HepG2 (cell line): ENCODE measurements at regions not wholly inside any gene's neighbourhood (a gene's known extent, or its start where the extent isn't known, plus 50 kb on each side); places are given as distances from the start of the nearest gene placed in this dataset.

Experiments
- GATAD2A ChIP-seq: IDR thresholded peaks from 2 replicates; pipeline ENCODE4 v1.6.1; 2016
- KDM1A ChIP-seq: IDR thresholded peaks from 2 replicates; pipeline ENCODE4 v1.6.1; 2016; ENCODE audit warnings: missing compliant biosample characterization
- MEIS1 ChIP-seq: sonication (generic); formaldehyde crosslinking; IDR thresholded peaks from 2 replicates; pipeline ENCODE4 v1.9.0; 2021; ENCODE audit warnings: mild to moderate bottlenecking, missing genetic modification reagents, moderate library complexity, borderline replicate concordance
- NCOR1 ChIP-seq: fragments of 200-600 bp; sonication (generic); IDR thresholded peaks from 2 replicates; pipeline ENCODE4 v1.7.0; 2017; ENCODE audit warnings: antibody characterized with exemption, low read length, borderline replicate concordance
- POLR2A ChIP-seq, 2 experiments: IDR thresholded peaks; 2 replicates each; pipeline ENCODE4 v1.6.1; 2011; ENCODE audit warnings: low read depth in 2 of 2, low read length in 2 of 2, mild to moderate bottlenecking in 1 of 2, moderate library complexity in 1 of 2; ENCODE audit not compliant: insufficient read depth in 1 of 2
- TF ChIP-seq, protein P1 (sequence below): sonication (generic); formaldehyde crosslinking; IDR thresholded peaks from 2 replicates; pipeline ENCODE4 v1.4.0; 2020; ENCODE audit warnings: missing genetic modification reagents
- TF ChIP-seq, protein P2 (sequence below), 2 experiments: sonication (generic) in 1 of 2; formaldehyde crosslinking in 1 of 2; IDR thresholded peaks; 2 replicates each; pipeline versions ENCODE4 v1.5.1 to v1.6.1; 2011 to 2020; ENCODE audit warnings: borderline replicate concordance in 1 of 2, low read depth in 1 of 2, low read length in 1 of 2, mild to moderate bottlenecking in 1 of 2, missing genetic modification reagents in 1 of 2, moderate library complexity in 1 of 2

DNA sequence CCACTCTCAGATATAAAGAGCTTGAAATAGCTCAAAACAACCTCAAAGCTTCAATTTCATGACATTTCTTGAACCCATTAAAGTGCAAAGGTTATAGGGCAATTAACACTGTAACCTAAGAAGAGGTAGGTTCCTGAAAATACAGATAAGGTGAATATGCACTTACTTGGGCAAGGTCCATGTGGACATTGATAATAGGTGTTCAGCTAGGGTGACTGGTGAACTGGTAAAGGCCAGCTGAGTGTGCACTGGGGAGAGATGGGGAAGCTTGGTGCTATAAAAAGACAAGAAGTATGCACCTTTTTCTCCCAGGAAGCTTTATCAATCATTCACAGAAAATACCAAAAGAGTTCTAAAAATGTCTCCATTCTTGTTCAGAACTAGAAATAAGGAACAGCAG, 418.6 kb downstream of the SLC16A7 start:
- TF ChIP-seq KDM1A (no peak), MEIS1 (CRISPR knock-in tag) (no peak), GATAD2A (no peak), POLR2A (IDR thresholded peaks at IDR 0.05; ENCODE audit: insufficient read depth in 1 of 2, low read depth in 2 of 2, low read length in 2 of 2) (no peak), NCOR1 (no peak)
- TF ChIP-seq, protein P1, sequence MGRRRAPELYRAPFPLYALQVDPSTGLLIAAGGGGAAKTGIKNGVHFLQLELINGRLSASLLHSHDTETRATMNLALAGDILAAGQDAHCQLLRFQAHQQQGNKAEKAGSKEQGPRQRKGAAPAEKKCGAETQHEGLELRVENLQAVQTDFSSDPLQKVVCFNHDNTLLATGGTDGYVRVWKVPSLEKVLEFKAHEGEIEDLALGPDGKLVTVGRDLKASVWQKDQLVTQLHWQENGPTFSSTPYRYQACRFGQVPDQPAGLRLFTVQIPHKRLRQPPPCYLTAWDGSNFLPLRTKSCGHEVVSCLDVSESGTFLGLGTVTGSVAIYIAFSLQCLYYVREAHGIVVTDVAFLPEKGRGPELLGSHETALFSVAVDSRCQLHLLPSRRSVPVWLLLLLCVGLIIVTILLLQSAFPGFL (CRISPR knock-in tag): no peak
- TF ChIP-seq, protein P2, sequence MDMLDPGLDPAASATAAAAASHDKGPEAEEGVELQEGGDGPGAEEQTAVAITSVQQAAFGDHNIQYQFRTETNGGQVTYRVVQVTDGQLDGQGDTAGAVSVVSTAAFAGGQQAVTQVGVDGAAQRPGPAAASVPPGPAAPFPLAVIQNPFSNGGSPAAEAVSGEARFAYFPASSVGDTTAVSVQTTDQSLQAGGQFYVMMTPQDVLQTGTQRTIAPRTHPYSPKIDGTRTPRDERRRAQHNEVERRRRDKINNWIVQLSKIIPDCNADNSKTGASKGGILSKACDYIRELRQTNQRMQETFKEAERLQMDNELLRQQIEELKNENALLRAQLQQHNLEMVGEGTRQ (IDR thresholded peaks at IDR 0.05; ENCODE audit: low read depth, low read length): no peak
- TF ChIP-seq, protein P2 (CRISPR knock-in tag; IDR thresholded peaks at IDR 0.05; ENCODE audit: borderline replicate concordance): no peak
